HEK293T (cell line): ENCODE measurements at regions not wholly inside any gene's neighbourhood (a gene's known extent, or its start where the extent isn't known, plus 50 kb on each side); places are given as distances from the start of the nearest gene placed in this dataset.

Experiments used
- ELF4 ChIP-seq: fragments of 450-650 bp; IDR thresholded peaks from 2 replicates; pipeline ENCODE4 v1.6.1; 2017; ENCODE audit warnings: antibody characterized with exemption
- FOXA1 ChIP-seq: fragments of 450-650 bp; IDR thresholded peaks from 2 replicates; pipeline ENCODE4 v1.6.1; 2016; ENCODE audit warnings: mild to moderate bottlenecking
- FOXK2 ChIP-seq: fragments of 450-650 bp; IDR thresholded peaks from 2 replicates; pipeline ENCODE4 v1.6.1; 2016; ENCODE audit warnings: mild to moderate bottlenecking
- FOXM1 ChIP-seq: fragments of 450-650 bp; IDR thresholded peaks from 2 replicates; pipeline ENCODE4 v1.6.1; 2017; ENCODE audit warnings: mild to moderate bottlenecking, borderline replicate concordance
- ZNF384 ChIP-seq: fragments of 450-650 bp; IDR thresholded peaks from 2 replicates; pipeline ENCODE4 v1.6.1; 2016

DNA sequence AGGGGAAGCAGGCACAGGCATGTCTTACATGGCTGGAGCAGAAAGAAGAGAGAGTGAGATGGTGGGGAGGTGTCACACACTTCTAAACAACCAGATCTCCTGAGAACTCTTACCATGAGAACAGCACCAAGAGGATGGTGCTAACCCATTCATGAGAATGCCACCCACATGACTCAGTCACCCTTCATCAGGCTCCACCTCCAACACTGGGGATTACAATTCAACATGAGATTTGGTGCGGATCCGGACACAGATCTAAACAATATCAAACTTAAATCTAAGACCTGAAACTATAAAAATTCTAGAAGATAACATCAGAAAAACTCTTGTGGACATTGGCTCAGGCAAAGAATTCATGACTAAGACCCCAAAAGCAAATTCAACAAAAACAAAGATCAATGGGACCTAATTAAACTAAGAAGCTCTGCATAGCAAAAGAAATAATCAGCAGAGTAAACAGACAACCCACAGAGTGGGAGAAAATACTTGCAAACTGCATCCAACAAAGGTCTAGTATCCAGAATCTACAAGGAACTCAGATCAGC is 65.4 kb downstream of the SPATA31C2 start:
- TF ChIP-seq FOXM1: no peak
- TF ChIP-seq FOXA1: no peak
- TF ChIP-seq FOXK2: no peak
- no peak for TF ChIP-seq ZNF384
- no peak for TF ChIP-seq ELF4
